HG03460 (cell line): ENCODE measurements at regions not wholly inside any gene's neighbourhood (a gene's known extent, or its start where the extent isn't known, plus 50 kb on each side); places are given as distances from the start of the nearest gene placed in this dataset.
A peak's percentile ranks its signal among the peaks of the same experiment; 100 is the strongest.
"Not testable (repeated sequence)": the region's sequence is repeated elsewhere in the genome, so short reads cannot be mapped to it uniquely, and the experiment has no call there.

ENCODE experiments used
- ATAC-seq: cut with Tn5 transposase; IDR thresholded peaks from one replicate; pipeline ENCODE4 v1.9.1; 2021; ENCODE audit not compliant: unreplicated experiment

GRCh38 chr10:90018819-90019218, 317.4 kb downstream of the KIF20B start:
- no peak for ATAC-seq

GRCh38 chr10:90020506-90020905, 319.1 kb downstream of the KIF20B start:
- ATAC-seq, result no peak

- ATAC-seq, result no peak
These were observed 322.6 kb downstream of the KIF20B start for GRCh38 chr10:90023950-90024349.

- ATAC-seq, result no peak
These were observed 326.9 kb downstream of the KIF20B start for GRCh38 chr10:90028312-90028711.

GRCh38 chr10:90031776-90032175, 330.4 kb downstream of the KIF20B start:
- no peak for ATAC-seq

- no peak for ATAC-seq
These were observed 331.1 kb downstream of the KIF20B start for GRCh38 chr10:90032519-90032918.

- not testable (repeated sequence) for ATAC-seq
These were observed 333.5 kb downstream of the KIF20B start for GRCh38 chr10:90034862-90035261.

GRCh38 chr10:90041585-90041984, 340.2 kb downstream of the KIF20B start:
- ATAC-seq, result no peak

GRCh38 chr10:90042075-90042474, 340.7 kb downstream of the KIF20B start:
- ATAC-seq, result no peak

- ATAC-seq, result peak; percentile 85
These were observed 345.9 kb downstream of the KIF20B start for GRCh38 chr10:90047243-90047729.

GRCh38 chr10:90051053-90051452, 349.7 kb downstream of the KIF20B start:
- ATAC-seq, result no peak

- ATAC-seq, result no peak
These were observed 350.1 kb downstream of the KIF20B start for GRCh38 chr10:90051474-90051873.

GRCh38 chr10:90062786-90063185, 361.4 kb downstream of the KIF20B start:
- no peak for ATAC-seq

- no peak for ATAC-seq
These were observed 362.9 kb downstream of the KIF20B start for GRCh38 chr10:90064295-90064694.

- ATAC-seq, result no peak
These were observed 365.0 kb downstream of the KIF20B start for GRCh38 chr10:90066435-90066834.

- ATAC-seq, result no peak
These were observed 374.6 kb downstream of the KIF20B start for GRCh38 chr10:90075995-90076394.

GRCh38 chr10:90079819-90080218, 378.4 kb downstream of the KIF20B start:
- ATAC-seq, result no peak

GRCh38 chr10:90086606-90087190, 385.3 kb downstream of the KIF20B start:
- not testable (repeated sequence) for ATAC-seq

- ATAC-seq, result peak; percentile 99
These were observed 386.0 kb downstream of the KIF20B start for GRCh38 chr10:90087197-90088023.

GRCh38 chr10:90088024-90088317, 386.6 kb downstream of the KIF20B start:
- no peak for ATAC-seq

- no peak for ATAC-seq
These were observed 388.3 kb downstream of the KIF20B start for GRCh38 chr10:90089719-90090118.

- ATAC-seq, result no peak
These were observed 394.8 kb downstream of the KIF20B start for GRCh38 chr10:90096196-90096595.

GRCh38 chr10:90107581-90107980, 406.2 kb downstream of the KIF20B start:
- ATAC-seq, result not testable (repeated sequence)
